ENCODE measurements at regions not wholly inside any gene's neighbourhood (a gene's known extent, or its start where the extent isn't known, plus 50 kb on each side); places are given as distances from the start of the nearest gene placed in this dataset.

DNA sequence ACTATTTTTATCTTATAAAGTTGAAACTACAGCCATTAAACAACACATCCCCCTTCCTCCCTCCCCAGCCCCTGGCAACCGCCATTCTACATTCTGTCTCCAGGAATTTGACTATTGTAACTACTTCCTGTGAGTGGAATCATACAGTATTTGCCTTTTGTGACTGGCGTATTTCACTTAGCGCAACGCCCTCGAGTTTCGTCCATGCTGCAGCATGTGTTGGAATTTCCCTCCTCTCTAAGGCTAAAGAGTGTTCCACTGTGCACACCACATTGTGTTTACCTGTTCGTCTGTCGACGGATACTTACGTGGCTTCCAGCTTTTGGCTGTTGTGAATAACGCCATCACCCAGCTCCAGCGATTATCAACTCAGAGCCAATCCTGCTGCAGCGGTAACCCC is 52.0 kb upstream of the DLG1 start (continued):
- no peak for TF ChIP-seq CEBPZ (IDR thresholded peaks at IDR 0.05; ENCODE audit: low read depth, low read length)
- no peak for TF ChIP-seq ESRRA (IDR thresholded peaks at IDR 0.05; ENCODE audit: low read length)
- no peak for TF ChIP-seq STAT1 (conservative IDR thresholded peaks at IDR 0.05)
- TF ChIP-seq IKZF2 (IDR thresholded peaks at IDR 0.05) = no peak
- TF ChIP-seq E4F1 (IDR thresholded peaks at IDR 0.05; ENCODE audit: borderline replicate concordance, partially characterized antibody) = no peak

GRCh38 chr3:197349368-197349767 is 51.0 kb upstream of the DLG1 start:
- no peak for FAIRE-seq
- H3K4me3 ChIP-seq = no peak overlapping the region
- ChIA-PET SMC1A (ENCODE audit: uncharacterized antibody, unreplicated experiment) (no interaction called here), CTCF (no interaction called here), RAD21 (ENCODE audit: unreplicated experiment) (no interaction called here), POLR2A (no interaction called here)
- intact Hi-C loops (cut with micrococcal nuclease; ENCODE audit: unreplicated experiment) = no loop called here
- no peaks in the 10 kb centered on the region; a peak in 1 of 4 replicates for H3K27me3 ChIP-seq (replicated peaks in 1 of 2; ENCODE audit: control insufficient read depth in 2 of 2, insufficient read depth in 2 of 2, low read length in 1 of 2)
- 64% methylated on average over 8 of the region's 8 CpGs for WGBS (ENCODE audit: insufficient coverage, insufficient replicate concordance, low lambda C conversion rate, missing lambda C conversion rate)
- no peaks in the 10 kb centered on the region for H3K36me3 ChIP-seq (ENCODE audit: control insufficient read depth in 2 of 2, insufficient read depth in 2 of 2, low read length in 1 of 2)
- H3K9me3 ChIP-seq (replicated peaks; ENCODE audit: control insufficient read depth, insufficient read depth, low read length) = no peaks in the 10 kb centered on the region
- H3K4me1 ChIP-seq (ENCODE audit: control insufficient read depth, insufficient read depth, low read length) = peaks cover 4% of the 10 kb centered on the region
- no peak overlapping the region for H3K27ac ChIP-seq (ENCODE audit: control insufficient read depth, insufficient read depth)
- H2AFZ ChIP-seq (ENCODE audit: control insufficient read depth, low read depth, low read length) = no peak overlapping the region
- no peak for DNase-seq (ENCODE audit: low read depth, low spot score)
- no peak overlapping the region for H3K9ac ChIP-seq (ENCODE audit: control insufficient read depth, insufficient read depth, low read length)
- no peaks in the 10 kb centered on the region for H3K79me2 ChIP-seq (ENCODE audit: control insufficient read depth, insufficient read depth, low read length)
- no peak for ATAC-seq
- H4K20me1 ChIP-seq (ENCODE audit: control insufficient read depth, insufficient read depth) = no peaks in the 10 kb centered on the region
- no TSS peak for BruUV-seq (replicated peaks)
- no peak overlapping the region for H3K4me2 ChIP-seq (ENCODE audit: control insufficient read depth, insufficient read depth)
- in situ Hi-C loops (cut with MboI) = no loop called here
- TF ChIP-seq, protein P1, sequence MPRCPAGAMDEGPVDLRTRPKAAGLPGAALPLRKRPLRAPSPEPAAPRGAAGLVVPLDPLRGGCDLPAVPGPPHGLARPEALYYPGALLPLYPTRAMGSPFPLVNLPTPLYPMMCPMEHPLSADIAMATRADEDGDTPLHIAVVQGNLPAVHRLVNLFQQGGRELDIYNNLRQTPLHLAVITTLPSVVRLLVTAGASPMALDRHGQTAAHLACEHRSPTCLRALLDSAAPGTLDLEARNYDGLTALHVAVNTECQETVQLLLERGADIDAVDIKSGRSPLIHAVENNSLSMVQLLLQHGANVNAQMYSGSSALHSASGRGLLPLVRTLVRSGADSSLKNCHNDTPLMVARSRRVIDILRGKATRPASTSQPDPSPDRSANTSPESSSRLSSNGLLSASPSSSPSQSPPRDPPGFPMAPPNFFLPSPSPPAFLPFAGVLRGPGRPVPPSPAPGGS (IDR thresholded peaks at IDR 0.05; ENCODE audit: borderline replicate concordance, insufficient read depth, low read depth, low read length, poor library complexity, severe bottlenecking) = no peak
- TF ChIP-seq POLR2AphosphoS5 (IDR thresholded peaks at IDR 0.05; ENCODE audit: low read length) (no peak), RCOR1 (conservative IDR thresholded peaks at IDR 0.05; ENCODE audit: low read depth, low read length) (no peak), CREB1 (IDR thresholded peaks at IDR 0.05; ENCODE audit: low read depth) (no peak), ZBTB11 (CRISPR knock-in tag; IDR thresholded peaks at IDR 0.05) (no peak), SMAD5 (IDR thresholded peaks at IDR 0.05; ENCODE audit: low read depth) (no peak), SUZ12 (IDR thresholded peaks at IDR 0.05; ENCODE audit: unreplicated experiment) (no peak)

All from GM12878 (cell line).